ENCODE measurements at regions not wholly inside any gene's neighbourhood (a gene's known extent, or its start where the extent isn't known, plus 50 kb on each side); places are given as distances from the start of the nearest gene placed in this dataset.

- H3K4me2 ChIP-seq (ENCODE audit: insufficient read depth, low read length) = no peak overlapping the region
- TF ChIP-seq, protein P1, sequence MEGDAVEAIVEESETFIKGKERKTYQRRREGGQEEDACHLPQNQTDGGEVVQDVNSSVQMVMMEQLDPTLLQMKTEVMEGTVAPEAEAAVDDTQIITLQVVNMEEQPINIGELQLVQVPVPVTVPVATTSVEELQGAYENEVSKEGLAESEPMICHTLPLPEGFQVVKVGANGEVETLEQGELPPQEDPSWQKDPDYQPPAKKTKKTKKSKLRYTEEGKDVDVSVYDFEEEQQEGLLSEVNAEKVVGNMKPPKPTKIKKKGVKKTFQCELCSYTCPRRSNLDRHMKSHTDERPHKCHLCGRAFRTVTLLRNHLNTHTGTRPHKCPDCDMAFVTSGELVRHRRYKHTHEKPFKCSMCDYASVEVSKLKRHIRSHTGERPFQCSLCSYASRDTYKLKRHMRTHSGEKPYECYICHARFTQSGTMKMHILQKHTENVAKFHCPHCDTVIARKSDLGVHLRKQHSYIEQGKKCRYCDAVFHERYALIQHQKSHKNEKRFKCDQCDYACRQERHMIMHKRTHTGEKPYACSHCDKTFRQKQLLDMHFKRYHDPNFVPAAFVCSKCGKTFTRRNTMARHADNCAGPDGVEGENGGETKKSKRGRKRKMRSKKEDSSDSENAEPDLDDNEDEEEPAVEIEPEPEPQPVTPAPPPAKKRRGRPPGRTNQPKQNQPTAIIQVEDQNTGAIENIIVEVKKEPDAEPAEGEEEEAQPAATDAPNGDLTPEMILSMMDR (IDR thresholded peaks at IDR 0.05; ENCODE audit: borderline replicate concordance, extremely low read depth, low read length, poor library complexity, severe bottlenecking) = no peak
- no peak for TF ChIP-seq EZH2 (IDR thresholded peaks at IDR 0.05; ENCODE audit: borderline replicate concordance, low read depth, low read length, severe bottlenecking)
- peaks cover 3% of the 10 kb centered on the region for H3K27me3 ChIP-seq (ENCODE audit: insufficient read depth, low read length, poor library complexity)
- no peak overlapping the region for H2AFZ ChIP-seq (ENCODE audit: low read depth, low read length)
- H3K4me1 ChIP-seq (ENCODE audit: insufficient read depth, low read length) = no peaks in the 10 kb centered on the region
- DNase-seq = no peak
- no peak overlapping the region for H3K9ac ChIP-seq (ENCODE audit: low read depth, low read length)
- no peak for ATAC-seq (ENCODE audit: insufficient read depth, low read depth)
- no peaks in the 10 kb centered on the region for H3K9me3 ChIP-seq (ENCODE audit: insufficient read depth, low read length, severe bottlenecking)
- H3K27ac ChIP-seq (ENCODE audit: low read length) = no peak overlapping the region
- H4K20me1 ChIP-seq (ENCODE audit: insufficient read depth, low read length) = no peaks in the 10 kb centered on the region
- H3K4me3 ChIP-seq (ENCODE audit: low read depth in 1 of 2, low read length in 2 of 2) = no peak overlapping the region
- no peaks in the 10 kb centered on the region for H3K79me2 ChIP-seq (ENCODE audit: insufficient read depth, low read length)
- no peaks in the 10 kb centered on the region for H3K36me3 ChIP-seq (ENCODE audit: insufficient read depth, low read length)
These were observed 457.8 kb upstream of the DAB1 start for GRCh38 chr1:57881639-57882038.

GRCh38 chr1:57879700-57880099, 455.8 kb upstream of the DAB1 start:
- Histone ChIP-seq H3K9me3 (ENCODE audit: insufficient read depth, low read length, severe bottlenecking) (no peaks in the 10 kb centered on the region), H3K27ac (ENCODE audit: low read length) (no peak overlapping the region), H3K36me3 (ENCODE audit: insufficient read depth, low read length) (no peaks in the 10 kb centered on the region), H3K4me2 (ENCODE audit: insufficient read depth, low read length) (no peak overlapping the region), H4K20me1 (ENCODE audit: insufficient read depth, low read length) (no peaks in the 10 kb centered on the region), H3K27me3 (ENCODE audit: insufficient read depth, low read length, poor library complexity) (peaks cover 3% of the 10 kb centered on the region), H3K79me2 (ENCODE audit: insufficient read depth, low read length) (no peaks in the 10 kb centered on the region), H3K4me1 (ENCODE audit: insufficient read depth, low read length) (no peaks in the 10 kb centered on the region), H3K4me3 (ENCODE audit: low read depth in 1 of 2, low read length in 2 of 2) (no peak overlapping the region), H2AFZ (ENCODE audit: low read depth, low read length) (no peak overlapping the region), H3K9ac (ENCODE audit: low read depth, low read length) (no peak overlapping the region)
- no peak for DNase-seq
- no peak for ATAC-seq (ENCODE audit: insufficient read depth, low read depth)
- TF ChIP-seq EZH2 (IDR thresholded peaks at IDR 0.05; ENCODE audit: borderline replicate concordance, low read depth, low read length, severe bottlenecking) = no peak
- TF ChIP-seq, protein P1 (IDR thresholded peaks at IDR 0.05; ENCODE audit: borderline replicate concordance, extremely low read depth, low read length, poor library complexity, severe bottlenecking) = no peak

DNA sequence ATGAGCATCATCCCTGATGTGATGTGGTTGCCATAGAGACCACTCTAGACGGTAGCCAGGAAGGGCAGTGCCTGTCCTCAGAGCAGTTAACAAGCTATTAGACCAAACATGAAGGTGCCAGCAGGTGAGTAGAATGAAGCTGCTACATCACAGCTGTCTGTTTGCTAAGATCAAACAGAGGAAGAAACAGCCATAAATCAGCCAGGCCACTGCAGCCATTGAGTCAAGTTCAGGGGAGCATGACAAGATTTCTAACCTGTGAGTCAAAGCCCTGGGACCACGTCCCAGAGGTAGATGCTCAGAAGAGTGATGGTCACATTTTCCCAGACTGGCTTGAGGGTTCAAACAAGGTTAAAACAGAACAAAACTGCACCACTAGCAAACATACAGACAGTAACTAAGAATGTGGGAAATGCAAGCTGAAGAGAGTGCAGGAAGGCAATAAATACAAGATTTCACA, 450.6 kb upstream of the DAB1 start:
- TF ChIP-seq EZH2 (IDR thresholded peaks at IDR 0.05; ENCODE audit: borderline replicate concordance, low read depth, low read length, severe bottlenecking) = no peak
- TF ChIP-seq, protein P1 (IDR thresholded peaks at IDR 0.05; ENCODE audit: borderline replicate concordance, extremely low read depth, low read length, poor library complexity, severe bottlenecking) = no peak
- Histone ChIP-seq H3K4me3 (ENCODE audit: low read depth in 1 of 2, low read length in 2 of 2) (no peak overlapping the region), H3K9me3 (ENCODE audit: insufficient read depth, low read length, severe bottlenecking) (no peaks in the 10 kb centered on the region), H2AFZ (ENCODE audit: low read depth, low read length) (no peak overlapping the region), H3K79me2 (ENCODE audit: insufficient read depth, low read length) (no peaks in the 10 kb centered on the region), H4K20me1 (ENCODE audit: insufficient read depth, low read length) (no peaks in the 10 kb centered on the region), H3K9ac (ENCODE audit: low read depth, low read length) (no peak overlapping the region), H3K27me3 (ENCODE audit: insufficient read depth, low read length, poor library complexity) (peaks cover 3% of the 10 kb centered on the region), H3K4me1 (ENCODE audit: insufficient read depth, low read length) (no peaks in the 10 kb centered on the region), H3K36me3 (ENCODE audit: insufficient read depth, low read length) (no peaks in the 10 kb centered on the region), H3K4me2 (ENCODE audit: insufficient read depth, low read length) (no peak overlapping the region), H3K27ac (ENCODE audit: low read length) (no peak overlapping the region)
- ATAC-seq (ENCODE audit: insufficient read depth, low read depth) (no peak), DNase-seq (no peak)

DNA sequence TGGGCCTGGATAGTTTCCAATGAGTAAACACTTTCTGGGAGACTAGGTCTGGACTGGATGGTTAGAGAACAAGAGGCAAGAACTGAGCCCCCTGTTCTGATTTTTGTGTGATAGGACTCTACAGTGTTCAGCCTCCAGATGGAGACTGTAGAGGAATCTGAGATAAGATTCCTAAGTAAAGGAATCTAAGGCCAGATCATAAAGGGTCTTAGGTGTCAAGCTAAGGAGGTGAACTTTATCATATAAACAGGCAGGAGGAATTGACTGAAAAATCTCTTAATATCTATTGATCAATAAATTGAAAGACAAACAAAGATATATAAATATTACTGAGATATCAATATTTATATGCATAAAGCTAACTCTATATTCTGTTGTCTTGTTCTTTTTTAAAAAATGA, 449.1 kb upstream of the DAB1 start:
- H3K27me3 ChIP-seq (ENCODE audit: insufficient read depth, low read length, poor library complexity) = peaks cover 2% of the 10 kb centered on the region
- H3K9me3 ChIP-seq (ENCODE audit: insufficient read depth, low read length, severe bottlenecking) = no peaks in the 10 kb centered on the region
- no peak for DNase-seq
- ATAC-seq (ENCODE audit: insufficient read depth, low read depth) = no peak
- H3K27ac ChIP-seq (ENCODE audit: low read length) = no peak overlapping the region
- no peak overlapping the region for H2AFZ ChIP-seq (ENCODE audit: low read depth, low read length)
- H3K79me2 ChIP-seq (ENCODE audit: insufficient read depth, low read length) = no peaks in the 10 kb centered on the region
- no peaks in the 10 kb centered on the region for H3K36me3 ChIP-seq (ENCODE audit: insufficient read depth, low read length)
- TF ChIP-seq, protein P1 (IDR thresholded peaks at IDR 0.05; ENCODE audit: borderline replicate concordance, extremely low read depth, low read length, poor library complexity, severe bottlenecking) = no peak
- TF ChIP-seq EZH2 (IDR thresholded peaks at IDR 0.05; ENCODE audit: borderline replicate concordance, low read depth, low read length, severe bottlenecking) = no peak
- no peaks in the 10 kb centered on the region for H4K20me1 ChIP-seq (ENCODE audit: insufficient read depth, low read length)
- no peak overlapping the region for H3K9ac ChIP-seq (ENCODE audit: low read depth, low read length)
- H3K4me3 ChIP-seq (ENCODE audit: low read depth in 1 of 2, low read length in 2 of 2) = no peak overlapping the region
- H3K4me1 ChIP-seq (ENCODE audit: insufficient read depth, low read length) = no peaks in the 10 kb centered on the region
- H3K4me2 ChIP-seq (ENCODE audit: insufficient read depth, low read length) = no peak overlapping the region

Data from DND-41 (cell line).